ENCODE measurements at regions not wholly inside any gene's neighbourhood (a gene's known extent, or its start where the extent isn't known, plus 50 kb on each side); places are given as distances from the start of the nearest gene placed in this dataset.

GRCh38 chr2:177147834-177148445 is 64.7 kb upstream of the HNRNPA3 start:
- no peak for DNase-seq (ENCODE audit: low spot score)
- no peak for FAIRE-seq

- DNase-seq (ENCODE audit: low spot score) = peak; percentile 80
- FAIRE-seq = peak; percentile 9
Observed at GRCh38 chr2:177148477-177149154, 64.0 kb upstream of the HNRNPA3 start.

- FAIRE-seq = no peak
- DNase-seq (ENCODE audit: low spot score) = no peak
Observed at GRCh38 chr2:177149155-177149503, 63.5 kb upstream of the HNRNPA3 start.

GRCh38 chr2:177153805-177154204 is 58.8 kb upstream of the HNRNPA3 start:
- DNase-seq (ENCODE audit: low spot score) (no peak), FAIRE-seq (no peak)

- DNase-seq (ENCODE audit: low spot score) (no peak), FAIRE-seq (no peak)
Observed at GRCh38 chr2:177154809-177155208, 57.8 kb upstream of the HNRNPA3 start.

- FAIRE-seq (no peak), DNase-seq (ENCODE audit: low spot score) (no peak)
Observed at GRCh38 chr2:177155631-177156030, 57.0 kb upstream of the HNRNPA3 start.

- FAIRE-seq (no peak), DNase-seq (ENCODE audit: low spot score) (peak; percentile 41)
Observed at GRCh38 chr2:177161741-177162460, 50.7 kb upstream of the HNRNPA3 start.

Measured in urothelium cell line (cell line).